Transverse colon (tissue), 4 donors: ENCODE measurements at regions not wholly inside any gene's neighbourhood (a gene's known extent, or its start where the extent isn't known, plus 50 kb on each side); places are given as distances from the start of the nearest gene placed in this dataset.
"Not testable (repeated sequence)": the region's sequence is repeated elsewhere in the genome, so short reads cannot be mapped to it uniquely, and the experiment has no call there.

ENCODE experiments used
- DNase-seq: peaks from one replicate; pipeline ENCODE4 v3.0.0-alpha.2; 2019
- H3K27ac ChIP-seq, 4 donors: fragments of 200-600 bp; sonication (generic); 2 replicates each; pipeline ENCODE4 v1.5.1; 2016 to 2018; ENCODE audit warnings: inconsistent platforms in 4 of 4
- H3K27me3 ChIP-seq: fragments of 200-600 bp; sonication (generic); 2 replicates; pipeline ENCODE4 v1.5.1; 2017; ENCODE audit warnings: inconsistent platforms
- H3K36me3 ChIP-seq, 4 donors: fragments of 200-600 bp; sonication (generic); 2 replicates each; pipeline ENCODE4 v1.5.1; 2017 to 2019; ENCODE audit warnings: inconsistent platforms in 4 of 4
- H3K4me1 ChIP-seq, 4 donors: fragments of 200-600 bp; sonication (generic); 2 replicates each; pipeline ENCODE4 v1.5.1; 2017 to 2020; ENCODE audit warnings: inconsistent platforms in 4 of 4
- H3K4me3 ChIP-seq, 4 donors: fragments of 200-600 bp; sonication (generic); 1 replicate in 1 of 4; 2 replicates in 3 of 4; pipeline versions ENCODE4 v1.5.1 to v1.6.1; 2017 to 2019; ENCODE audit warnings: inconsistent platforms in 4 of 4
- H3K9me3 ChIP-seq, 2 donors: fragments of 200-600 bp; sonication (generic); 2 replicates each; pipeline ENCODE4 v1.5.1; 2017 to 2019; ENCODE audit warnings: inconsistent platforms in 2 of 2
- CTCF ChIP-seq, 5 experiments: fragments of 200-600 bp in 3 of 5; fragments of 450-650 bp in 2 of 5; sonication (generic) in 3 of 5; IDR thresholded peaks; 1 replicate in 2 of 5; 2 replicates in 3 of 5; pipeline ENCODE4 v1.5.1; 2016 to 2017; ENCODE audit warnings: antibody characterized with exemption in 5 of 5, inconsistent platforms in 3 of 5, mild to moderate bottlenecking in 2 of 5, moderate library complexity in 1 of 5
- EP300 ChIP-seq: sonication (generic); formaldehyde crosslinking; IDR thresholded peaks from one replicate; pipeline ENCODE4 v1.6.1; 2017; ENCODE audit warnings: antibody characterized with exemption, low read depth
- POLR2A ChIP-seq: fragments of 450-650 bp; IDR thresholded peaks from one replicate; pipeline ENCODE4 v1.6.1; 2016; ENCODE audit warnings: antibody characterized with exemption, mild to moderate bottlenecking, moderate library complexity
- POLR2AphosphoS5 ChIP-seq, 3 donors: sonication (generic); formaldehyde crosslinking; IDR thresholded peaks; one replicate each; pipeline ENCODE4 v1.6.1; 2016; ENCODE audit warnings: antibody characterized with exemption in 3 of 3
- WGBS, 2 donors: methylation state at CpG; one replicate each; pipeline ENCODE4 v1.1.5; 2018; ENCODE audit warnings: low coverage in 1 of 2; 5-methylcytosine and 5-hydroxymethylcytosine counted together
- in situ Hi-C, 4 donors: fragments of 200-750 bp; cut with MboI; loops; one replicate each; pipeline versions ENCODE4 v1.15.0 to v1.15.1; 2017; ENCODE audit warnings: low sequenced_read_pairs in 3 of 4, low pct_ligation_motif_present in 1 of 4, low pct_unique_long_range_greater_than_20kb in 1 of 4
- intact Hi-C: fragments of 100-400 bp; cut with DNase I; formaldehyde crosslinking; loops from one replicate; pipeline ENCODE4 v1.15.1; 2023; ENCODE audit warnings: low total_unique reads

DNA sequence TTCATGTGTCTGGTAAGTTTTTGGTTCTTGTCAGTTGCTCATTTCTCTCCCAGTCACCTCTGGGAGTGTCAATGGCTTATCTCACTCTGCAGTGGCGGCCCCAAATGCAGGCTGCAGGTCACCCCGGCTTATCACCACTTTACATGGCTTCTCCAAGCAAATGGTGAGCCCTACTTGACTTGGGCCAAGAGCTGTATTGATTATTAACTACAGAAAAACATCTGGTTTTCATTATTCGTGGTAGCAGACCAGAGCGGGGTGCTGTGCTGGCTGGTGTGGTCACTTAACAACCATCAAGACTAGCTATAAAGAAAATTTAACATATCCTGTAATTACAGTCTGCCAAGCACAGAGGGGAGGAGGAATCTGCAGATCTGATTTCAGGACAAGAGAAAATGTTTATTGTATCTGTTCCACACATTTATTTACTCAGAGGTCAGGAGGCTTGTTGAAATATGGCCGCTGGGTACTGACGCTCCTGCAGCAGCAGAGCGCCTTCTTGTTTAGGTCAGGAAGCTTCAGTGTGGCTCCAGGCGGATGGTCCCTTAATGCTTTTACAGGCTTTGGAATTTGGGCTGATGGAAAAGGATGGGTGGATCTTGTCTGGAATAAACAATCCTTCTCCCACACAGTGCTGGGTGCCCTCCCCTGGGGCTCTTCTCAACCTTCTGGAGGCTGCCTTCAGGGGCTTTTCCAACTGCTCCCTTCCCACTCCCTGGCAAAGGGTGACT is 87.8 kb downstream of the HLX start:
- WGBS, 2 donors, result 70% methylated on average over 8 of the region's 8 CpGs; no CpG with 5 or more reads in 1 of the 2 donors
- Histone ChIP-seq H3K4me1 (peaks cover 0 to 7% (median 0%) of the 10 kb centered on the region in 4 donors), H3K27me3 (no peaks in the 10 kb centered on the region), H3K9me3 (no peaks in the 10 kb centered on the region), H3K36me3 (no peaks in the 10 kb centered on the region), H3K27ac (no peak overlapping the region), H3K4me3 (no peak overlapping the region)
- TF ChIP-seq POLR2AphosphoS5 (IDR thresholded peaks at IDR 0.05), result no peak
- TF ChIP-seq POLR2A, result no peak
- no peak for TF ChIP-seq EP300
- no peak for TF ChIP-seq CTCF (IDR thresholded peaks at IDR 0.05)
- DNase-seq, result no peak
- in situ Hi-C loops, result no loop called here
- intact Hi-C loops, result no loop called here

DNA sequence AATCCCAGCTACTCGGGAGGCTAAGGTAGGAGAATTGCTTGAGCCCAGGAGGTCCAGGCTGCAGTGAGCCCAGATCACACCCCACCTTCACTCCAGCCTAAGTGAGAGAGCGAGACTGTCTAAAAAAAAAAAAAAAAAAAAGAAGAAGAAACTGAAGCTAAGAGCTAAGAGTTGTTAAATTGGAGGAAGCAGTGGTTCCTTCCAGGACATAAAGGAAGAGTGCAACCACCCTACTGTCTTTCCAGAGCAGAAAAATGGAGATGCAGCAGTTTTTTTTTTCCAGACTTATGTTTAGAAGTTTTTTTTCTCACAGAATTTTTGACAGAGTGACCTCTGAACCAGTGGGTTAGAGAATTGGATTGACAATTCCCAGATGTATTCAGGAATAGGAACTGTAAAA is 88.7 kb downstream of the HLX start:
- in situ Hi-C loops, result no loop called here
- WGBS, 2 donors, result 40 to 92% methylated on average over 1 to 2 of the region's 2 CpGs
- TF ChIP-seq POLR2AphosphoS5 (IDR thresholded peaks at IDR 0.05) (no peak), EP300 (no peak)

DNA sequence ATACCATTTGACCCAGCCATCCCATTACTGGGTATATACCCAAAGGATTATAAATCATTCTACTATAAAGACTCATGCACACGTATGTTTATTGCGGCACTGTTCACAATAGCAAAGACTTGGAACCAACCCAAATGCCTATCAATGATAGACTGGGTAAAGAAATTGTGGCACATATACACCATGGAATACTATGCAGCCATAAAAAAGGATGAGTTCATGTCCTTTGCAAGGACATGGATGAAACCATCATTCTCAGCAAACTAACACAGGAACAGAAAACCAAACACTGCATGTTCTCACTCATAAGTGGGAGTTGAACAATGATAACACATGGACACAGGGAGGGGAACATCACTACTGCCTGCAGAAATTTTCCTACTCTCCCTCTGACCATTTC is 90.0 kb downstream of the HLX start:
- intact Hi-C loops, H3K9me3 ChIP-seq, DNase-seq, in situ Hi-C loops, H3K27ac ChIP-seq, H3K27me3 ChIP-seq, H3K4me1 ChIP-seq, H3K36me3 ChIP-seq, H3K4me3 ChIP-seq: not testable (repeated sequence)
- WGBS, 2 donors, result 86 to 89% methylated on average over 2 of the region's 2 CpGs

More for the DNA sequence above, 88.7 kb downstream of the HLX start:
- no peaks in the 10 kb centered on the region for H3K9me3 ChIP-seq
- no peak overlapping the region for H3K4me3 ChIP-seq
- H3K27me3 ChIP-seq, result no peaks in the 10 kb centered on the region
- no peak for DNase-seq
- H3K27ac ChIP-seq, result no peak overlapping the region
- no peaks in the 10 kb centered on the region for H3K36me3 ChIP-seq
- peaks cover 0 to 7% (median 0%) of the 10 kb centered on the region in 4 donors for H3K4me1 ChIP-seq
- intact Hi-C loops, result no loop called here

DNA sequence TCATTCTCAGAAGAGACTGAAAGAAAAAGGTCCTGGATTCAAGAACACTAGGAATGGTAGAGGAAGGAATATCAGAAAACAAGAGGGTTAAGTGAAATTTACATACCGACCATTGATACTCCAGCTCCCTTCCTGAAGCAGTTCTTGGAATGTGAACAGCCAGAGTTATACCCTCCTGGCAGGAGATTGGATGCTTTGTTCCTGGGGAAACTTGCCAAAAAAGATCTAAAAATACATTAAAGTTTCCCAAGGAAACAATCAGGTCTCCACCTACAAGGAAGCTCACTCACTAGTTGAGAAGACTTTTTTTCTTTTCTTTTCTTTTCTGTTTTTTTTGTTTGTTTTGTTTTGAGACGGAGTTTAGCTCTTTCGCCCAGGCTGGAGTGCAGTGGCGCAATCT is 91.1 kb downstream of the HLX start:
- Histone ChIP-seq H3K4me1 (peaks cover 0 to 7% (median 0%) of the 10 kb centered on the region in 4 donors), H3K36me3 (no peaks in the 10 kb centered on the region), H3K27me3 (no peaks in the 10 kb centered on the region), H3K27ac (no peak overlapping the region), H3K9me3 (no peaks in the 10 kb centered on the region), H3K4me3 (no peak overlapping the region)
- 76 to 84% methylated on average over 2 to 4 of the region's 4 CpGs for WGBS, 2 donors
- in situ Hi-C loops (no loop called here), intact Hi-C loops (no loop called here)
- TF ChIP-seq EP300 (no peak), CTCF (IDR thresholded peaks at IDR 0.05) (no peak), POLR2AphosphoS5 (IDR thresholded peaks at IDR 0.05) (no peak), POLR2A (no peak)
- no peak for DNase-seq

DNA sequence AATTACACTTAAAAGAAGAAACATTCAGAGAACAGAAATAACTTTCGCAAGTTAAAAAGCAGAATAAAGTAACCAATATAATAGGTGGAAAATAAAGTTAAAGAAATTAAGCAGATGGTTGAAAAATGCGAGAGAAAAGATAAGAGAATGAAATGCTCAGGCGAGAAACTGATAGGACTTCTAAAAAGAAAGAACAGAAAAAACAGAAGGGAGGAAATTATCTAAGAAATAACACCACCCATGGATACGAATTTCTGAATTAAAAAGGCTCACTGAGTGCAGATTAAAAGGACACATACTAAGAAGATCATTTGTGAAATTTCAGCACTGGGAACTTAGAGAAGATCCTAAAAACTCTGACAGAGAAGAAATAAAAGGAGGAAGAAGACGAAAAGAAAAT is 92.0 kb downstream of the HLX start:
- no peak overlapping the region for H3K4me3 ChIP-seq
- H3K9me3 ChIP-seq, result no peaks in the 10 kb centered on the region
- WGBS, 2 donors, result 85 to 87% methylated on average over 5 of the region's 5 CpGs
- in situ Hi-C loops (no loop called here), intact Hi-C loops (no loop called here)
- no peak for DNase-seq
- TF ChIP-seq EP300, result no peak
- TF ChIP-seq POLR2AphosphoS5 (IDR thresholded peaks at IDR 0.05), result no peak
- TF ChIP-seq CTCF (IDR thresholded peaks at IDR 0.05), result no peak
- TF ChIP-seq POLR2A, result no peak
- peaks cover 0 to 7% (median 0%) of the 10 kb centered on the region in 4 donors for H3K4me1 ChIP-seq
- no peak overlapping the region for H3K27ac ChIP-seq
- no peaks in the 10 kb centered on the region for H3K27me3 ChIP-seq
- no peaks in the 10 kb centered on the region for H3K36me3 ChIP-seq
